CD4-positive, alpha-beta T cell treated with Interleukin-4 for 1 hour (primary cell): ENCODE measurements at regions not wholly inside any gene's neighbourhood (a gene's known extent, or its start where the extent isn't known, plus 50 kb on each side); places are given as distances from the start of the nearest gene placed in this dataset.

Experiments used
- DNase-seq, 2 donors: peaks; one replicate each; pipeline ENCODE4 v3.0.0-alpha.2; 2020 to 2022

- DNase-seq, result no peak
Measured at GRCh38 chr12:77560714-77561113, 270.0 kb upstream of the NAV3 start.

GRCh38 chr12:77559400-77560074 is 271.2 kb upstream of the NAV3 start:
- DNase-seq, result no peak

- DNase-seq, result no peak
Measured at GRCh38 chr12:77555074-77555473, 275.6 kb upstream of the NAV3 start.

GRCh38 chr12:77553976-77554619 is 276.6 kb upstream of the NAV3 start:
- no peak for DNase-seq

- no peak for DNase-seq
Measured at GRCh38 chr12:77549383-77550128, 281.1 kb upstream of the NAV3 start.

GRCh38 chr12:77548797-77549196 is 281.9 kb upstream of the NAV3 start:
- DNase-seq, result no peak

GRCh38 chr12:77540097-77540496 is 290.6 kb upstream of the NAV3 start:
- no peak for DNase-seq

GRCh38 chr12:77537663-77538062 is 293.0 kb upstream of the NAV3 start:
- DNase-seq, result no peak

- no peak for DNase-seq
Measured at GRCh38 chr12:77535734-77536133, 295.0 kb upstream of the NAV3 start.

GRCh38 chr12:77531912-77532311 is 298.8 kb upstream of the NAV3 start:
- DNase-seq, result no peak

- DNase-seq, result no peak
Measured at GRCh38 chr12:77522247-77522646, 308.4 kb upstream of the NAV3 start.

GRCh38 chr12:77521508-77522115 is 309.1 kb upstream of the NAV3 start:
- no peak for DNase-seq

- no peak for DNase-seq
Measured at GRCh38 chr12:77514511-77514910, 316.2 kb upstream of the NAV3 start.

- DNase-seq, result no peak
Measured at GRCh38 chr12:77510985-77511384, 319.7 kb upstream of the NAV3 start.

- DNase-seq, result no peak
Measured at GRCh38 chr12:77504466-77504865, 326.2 kb upstream of the NAV3 start.

- DNase-seq, result no peak
Measured at GRCh38 chr12:77500089-77500488, 330.6 kb upstream of the NAV3 start.

- DNase-seq, result no peak
Measured at GRCh38 chr12:77497647-77498046, 333.0 kb upstream of the NAV3 start.

- DNase-seq, result no peak
Measured at GRCh38 chr12:77496714-77497113, 334.0 kb upstream of the NAV3 start.

GRCh38 chr12:77494296-77494695 is 336.4 kb upstream of the NAV3 start:
- no peak for DNase-seq

- no peak for DNase-seq
Measured at GRCh38 chr12:77493302-77494168, 337.2 kb upstream of the NAV3 start.

GRCh38 chr12:77492536-77492935 is 338.2 kb upstream of the NAV3 start:
- no peak for DNase-seq

GRCh38 chr12:77489331-77489970 is 341.2 kb upstream of the NAV3 start:
- DNase-seq, result no peak
